ENCODE measurements at regions not wholly inside any gene's neighbourhood (a gene's known extent, or its start where the extent isn't known, plus 50 kb on each side); places are given as distances from the start of the nearest gene placed in this dataset.
"Not testable (repeated sequence)": the region's sequence is repeated elsewhere in the genome, so short reads cannot be mapped to it uniquely, and the experiment has no call there.

- Histone ChIP-seq H3K27ac (no peak overlapping the region), H3K9me3 (replicated peaks in 1 of 11) (peaks cover 0 to 13% (median 8%) of the 10 kb centered on the region in 11 experiments; a peak in 7 of 22 replicates), H4K20me1 (no peaks in the 10 kb centered on the region), H3K4me3 (no peak overlapping the region), H3K9ac (no peak overlapping the region), H3K27me3 (no peaks in the 10 kb centered on the region), H3K4me1 (no peaks in the 10 kb centered on the region), H3K4me2 (no peak overlapping the region), H3K36me3 (no peaks in the 10 kb centered on the region)
- TF ChIP-seq Cebpa-rat (IDR thresholded peaks at IDR 0.05) = no peak
Measured at GRCh38 chr17:22217135-22217534, 524.8 kb downstream of the KCNJ18 start.

- no peak for TF ChIP-seq Cebpa-rat (IDR thresholded peaks at IDR 0.05)
- Histone ChIP-seq H3K4me2 (no peak overlapping the region), H3K4me1 (no peaks in the 10 kb centered on the region), H3K27ac (no peak overlapping the region), H3K9me3 (replicated peaks in 1 of 11) (peaks cover 0 to 11% (median 7%) of the 10 kb centered on the region in 11 experiments; a peak in 6 of 22 replicates), H3K9ac (no peak overlapping the region), H4K20me1 (no peaks in the 10 kb centered on the region), H3K36me3 (no peaks in the 10 kb centered on the region), H3K27me3 (no peaks in the 10 kb centered on the region), H3K4me3 (no peak overlapping the region)
Measured at GRCh38 chr17:22221344-22221743, 529.0 kb downstream of the KCNJ18 start.

GRCh38 chr17:22226477-22226876 lies 534.2 kb downstream of the KCNJ18 start:
- H3K4me2 ChIP-seq; H4K20me1 ChIP-seq; H3K4me3 ChIP-seq; H3K27ac ChIP-seq; H3K9me3 ChIP-seq (replicated peaks in 1 of 11); H3K27me3 ChIP-seq; H3K9ac ChIP-seq; H3K36me3 ChIP-seq: not testable (repeated sequence)
- peaks cover 8 to 18% (median 10%) of the 10 kb centered on the region in 10 experiments; a peak in 16 of 20 replicates for H3K4me1 ChIP-seq

DNA sequence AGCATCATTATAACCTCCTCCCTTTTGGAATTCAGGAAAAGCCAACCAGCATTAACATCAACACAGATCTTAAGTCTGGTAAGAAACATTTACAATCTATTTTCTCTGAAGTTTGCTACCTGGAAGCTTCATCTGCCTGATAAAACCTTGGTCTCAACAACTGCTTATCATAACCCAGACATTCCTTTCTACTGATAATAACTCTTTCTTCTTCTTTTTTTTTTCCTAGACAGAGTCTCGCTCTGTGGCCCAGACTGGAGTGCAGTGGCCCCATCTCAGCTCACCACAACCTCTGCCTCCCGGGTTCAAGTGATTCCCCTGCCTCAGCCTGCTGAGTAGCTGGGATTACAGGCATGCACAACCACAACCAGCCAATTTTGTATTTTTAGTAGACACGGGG lies 534.6 kb downstream of the KCNJ18 start:
- not testable (repeated sequence) for H3K9ac ChIP-seq; H3K4me2 ChIP-seq; H3K4me3 ChIP-seq; H3K27me3 ChIP-seq; H3K36me3 ChIP-seq; H3K9me3 ChIP-seq (replicated peaks in 1 of 11); H4K20me1 ChIP-seq
- H3K27ac ChIP-seq = peak overlapping the region in 4 of 11 experiments; percentile 18 to 61 (median 53); a peak in 3 of 22 replicates
- peaks cover 8 to 18% (median 10%) of the 10 kb centered on the region in 10 experiments; a peak in 16 of 20 replicates for H3K4me1 ChIP-seq

DNA sequence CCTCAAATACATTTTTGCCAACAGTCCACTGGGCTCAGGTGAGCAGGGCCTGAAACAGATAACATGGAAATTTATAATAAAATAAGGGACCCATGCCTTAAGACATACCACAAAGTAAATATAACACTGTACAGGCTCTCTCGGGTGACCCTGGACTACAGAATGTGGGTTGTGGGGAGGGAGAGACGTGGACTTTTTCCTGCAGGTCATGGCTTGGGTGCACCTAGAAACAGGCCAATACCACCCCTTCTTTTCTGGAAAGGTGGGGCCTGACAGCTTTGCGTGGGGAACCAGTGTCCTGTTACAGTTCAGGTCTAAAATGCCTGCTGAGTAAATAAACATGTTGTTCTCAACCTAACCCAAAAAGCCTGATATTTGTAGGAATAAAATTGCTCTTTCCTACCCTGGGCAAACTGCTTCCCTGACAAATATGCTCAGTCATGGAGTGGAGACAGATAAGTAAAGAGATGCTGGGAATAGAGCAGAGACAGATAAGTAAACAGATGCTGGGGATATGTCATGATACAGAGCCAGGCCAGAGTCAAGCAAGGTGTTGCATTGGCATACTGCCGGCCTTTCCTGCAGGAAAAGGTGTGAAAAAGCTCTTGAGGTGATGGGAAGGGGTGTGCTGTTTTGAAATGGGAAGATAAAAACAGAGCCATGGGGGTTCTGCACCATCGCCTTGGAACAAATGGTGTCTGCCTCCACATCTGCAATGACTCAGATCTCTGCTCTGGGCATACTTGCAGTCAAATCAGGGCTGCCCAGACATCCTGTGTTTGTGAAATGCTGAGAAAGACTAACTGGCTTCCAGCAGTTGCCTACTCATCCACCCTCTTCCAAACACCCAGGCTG lies 535.6 kb downstream of the KCNJ18 start:
- H3K4me1 ChIP-seq = peaks cover 8 to 18% (median 10%) of the 10 kb centered on the region in 10 experiments; a peak in 16 of 20 replicates
- not testable (repeated sequence) for H3K4me3 ChIP-seq; H3K9me3 ChIP-seq (replicated peaks in 1 of 11); H3K36me3 ChIP-seq; H4K20me1 ChIP-seq; H3K27me3 ChIP-seq
- peak overlapping the region in 1 of 11 experiments; percentile 10; a peak in 2 of 22 replicates for H3K9ac ChIP-seq
- H3K27ac ChIP-seq = peak overlapping the region in 8 of 11 experiments; percentile 47 to 66 (median 60); a peak in 13 of 22 replicates
- peak overlapping the region; percentile 2 to 60 (median 49); a peak in 14 of 22 replicates for H3K4me2 ChIP-seq

- H3K27ac ChIP-seq, H3K4me2 ChIP-seq, H3K4me3 ChIP-seq, H4K20me1 ChIP-seq, H3K27me3 ChIP-seq, H3K36me3 ChIP-seq, H3K9ac ChIP-seq: not testable (repeated sequence)
- Histone ChIP-seq H3K4me1 (peaks cover 8 to 18% (median 10%) of the 10 kb centered on the region in 10 experiments; a peak in 16 of 20 replicates), H3K9me3 (replicated peaks in 1 of 11) (peaks cover 0 to 14% (median 0%) of the 10 kb centered on the region in 11 experiments; a peak in 3 of 22 replicates)
Measured at GRCh38 chr17:22229821-22230220, 537.5 kb downstream of the KCNJ18 start.

DNA sequence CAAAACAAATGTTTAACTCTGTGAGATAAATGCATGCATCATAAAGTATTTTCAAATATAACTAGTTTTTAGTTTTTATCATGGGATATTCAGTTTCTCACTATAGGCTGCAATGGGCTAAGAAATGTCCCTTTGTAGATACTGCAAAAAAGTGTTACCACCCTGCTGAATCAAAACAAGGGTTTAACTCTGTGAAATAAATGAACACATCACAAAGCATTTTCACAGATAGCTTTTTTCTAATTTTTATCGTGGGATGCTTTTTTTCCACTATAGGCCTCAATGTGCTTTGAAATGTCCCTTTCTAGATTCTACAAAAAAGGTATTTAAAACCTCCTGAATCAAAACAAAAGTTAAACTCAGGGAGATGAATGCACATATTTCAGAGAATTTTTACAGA lies 541.1 kb downstream of the KCNJ18 start:
- Histone ChIP-seq H3K27ac (no peak overlapping the region), H3K4me3 (no peak overlapping the region), H3K9ac (no peak overlapping the region), H4K20me1 (no peaks in the 10 kb centered on the region), H3K36me3 (no peaks in the 10 kb centered on the region), H3K27me3 (no peaks in the 10 kb centered on the region), H3K4me1 (peaks cover 1 to 6% (median 4%) of the 10 kb centered on the region in 10 experiments; a peak in 16 of 20 replicates), H3K9me3 (replicated peaks in 1 of 11) (peaks cover 0 to 14% (median 0%) of the 10 kb centered on the region in 11 experiments; a peak in 3 of 22 replicates), H3K4me2 (no peak overlapping the region)
- no peak for TF ChIP-seq Cebpa-rat (IDR thresholded peaks at IDR 0.05)

DNA sequence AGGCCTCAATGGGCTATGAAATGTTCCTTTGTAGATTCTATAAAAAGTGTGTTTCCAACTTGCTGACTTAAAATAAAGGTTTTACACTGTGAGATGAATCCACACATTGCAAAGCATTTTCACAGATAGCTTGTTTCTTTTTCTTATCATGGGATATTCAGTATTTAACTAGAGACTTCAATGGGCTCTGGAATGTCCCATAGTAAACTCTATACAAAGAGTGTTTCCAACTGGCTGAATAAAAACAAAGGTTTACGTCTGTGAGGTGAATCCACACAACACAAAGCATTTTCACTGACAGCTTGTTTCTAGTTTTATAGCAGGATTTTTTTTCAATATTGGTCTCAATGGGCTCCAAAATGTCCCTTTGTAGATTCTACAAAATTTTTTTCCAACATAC lies 550.1 kb downstream of the KCNJ18 start:
- H3K4me3 ChIP-seq = no peak overlapping the region
- H3K9me3 ChIP-seq (replicated peaks in 1 of 11) = peaks cover 0 to 6% (median 1%) of the 10 kb centered on the region in 11 experiments; a peak in 4 of 22 replicates
- TF ChIP-seq Cebpa-rat (IDR thresholded peaks at IDR 0.05) = no peak
- H3K27ac ChIP-seq = no peak overlapping the region
- H3K4me2 ChIP-seq = no peak overlapping the region
- no peaks in the 10 kb centered on the region for H3K27me3 ChIP-seq
- H3K9ac ChIP-seq = no peak overlapping the region
- H3K36me3 ChIP-seq = no peaks in the 10 kb centered on the region
- no peaks in the 10 kb centered on the region for H4K20me1 ChIP-seq
- H3K4me1 ChIP-seq = no peaks in the 10 kb centered on the region

DNA sequence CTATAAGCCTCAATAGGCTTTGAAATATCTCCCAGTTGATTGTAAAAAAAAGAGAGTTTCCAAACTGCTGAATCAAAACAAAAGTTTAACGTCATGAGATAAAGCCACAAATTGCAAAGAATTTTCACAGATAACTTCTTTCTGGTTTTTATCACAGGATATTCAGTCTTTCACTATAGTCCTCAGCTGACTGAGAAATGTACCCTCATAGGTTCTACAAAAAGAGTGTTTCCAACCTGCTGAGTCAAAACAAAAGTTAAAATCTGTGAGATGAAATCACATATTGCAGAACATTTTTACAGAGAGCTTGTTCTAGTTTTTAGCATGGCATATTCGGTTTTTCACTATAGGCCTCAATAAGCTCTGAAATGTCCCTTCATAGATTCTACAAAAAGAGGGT lies 559.2 kb downstream of the KCNJ18 start:
- no peak overlapping the region for H3K4me3 ChIP-seq
- no peak overlapping the region for H3K9ac ChIP-seq
- H3K9me3 ChIP-seq (replicated peaks in 1 of 11) = peaks cover 0 to 14% (median 6%) of the 10 kb centered on the region in 11 experiments; a peak in 8 of 22 replicates
- no peak overlapping the region for H3K27ac ChIP-seq
- no peaks in the 10 kb centered on the region for H4K20me1 ChIP-seq
- no peaks in the 10 kb centered on the region for H3K36me3 ChIP-seq
- TF ChIP-seq Cebpa-rat (IDR thresholded peaks at IDR 0.05) = no peak
- no peaks in the 10 kb centered on the region for H3K27me3 ChIP-seq
- H3K4me2 ChIP-seq = no peak overlapping the region
- H3K4me1 ChIP-seq = no peaks in the 10 kb centered on the region

DNA sequence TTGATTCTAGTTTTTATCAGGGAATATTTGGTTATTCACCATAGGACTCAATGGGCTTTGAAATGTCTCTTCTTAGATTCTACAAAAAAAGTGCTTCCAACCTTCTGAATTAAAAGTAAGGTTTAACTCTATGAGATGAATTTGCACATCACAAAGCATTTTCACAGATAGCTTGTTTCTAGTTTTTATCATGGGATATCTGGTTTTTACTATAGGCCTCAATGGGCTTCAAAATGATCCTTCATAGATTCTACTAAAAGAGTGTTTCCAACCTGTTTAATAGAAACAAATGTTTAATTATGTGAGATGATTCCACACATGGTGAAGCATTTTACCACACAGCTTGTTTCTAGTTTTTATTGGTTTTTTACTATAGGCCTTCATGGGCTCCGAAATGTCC lies 560.7 kb downstream of the KCNJ18 start:
- no peaks in the 10 kb centered on the region for H4K20me1 ChIP-seq
- no peaks in the 10 kb centered on the region for H3K4me1 ChIP-seq
- no peak overlapping the region for H3K9ac ChIP-seq
- no peaks in the 10 kb centered on the region for H3K27me3 ChIP-seq
- peaks cover 0 to 7% (median 0%) of the 10 kb centered on the region in 11 experiments; a peak in 7 of 22 replicates for H3K9me3 ChIP-seq (replicated peaks in 1 of 11)
- H3K4me3 ChIP-seq = no peak overlapping the region
- no peak overlapping the region for H3K4me2 ChIP-seq
- no peak for TF ChIP-seq Cebpa-rat (IDR thresholded peaks at IDR 0.05)
- H3K36me3 ChIP-seq = no peaks in the 10 kb centered on the region
- H3K27ac ChIP-seq = no peak overlapping the region

All from BLaER1 treated with 17β-estradiol and CSF1 and Interleukin-3, amounts not matched to agents 10 nM and 100 nM (cell line).